ENCODE measurements at regions not wholly inside any gene's neighbourhood (a gene's known extent, or its start where the extent isn't known, plus 50 kb on each side); places are given as distances from the start of the nearest gene placed in this dataset.
A peak's percentile ranks its signal among the peaks of the same experiment; 100 is the strongest.

DNA sequence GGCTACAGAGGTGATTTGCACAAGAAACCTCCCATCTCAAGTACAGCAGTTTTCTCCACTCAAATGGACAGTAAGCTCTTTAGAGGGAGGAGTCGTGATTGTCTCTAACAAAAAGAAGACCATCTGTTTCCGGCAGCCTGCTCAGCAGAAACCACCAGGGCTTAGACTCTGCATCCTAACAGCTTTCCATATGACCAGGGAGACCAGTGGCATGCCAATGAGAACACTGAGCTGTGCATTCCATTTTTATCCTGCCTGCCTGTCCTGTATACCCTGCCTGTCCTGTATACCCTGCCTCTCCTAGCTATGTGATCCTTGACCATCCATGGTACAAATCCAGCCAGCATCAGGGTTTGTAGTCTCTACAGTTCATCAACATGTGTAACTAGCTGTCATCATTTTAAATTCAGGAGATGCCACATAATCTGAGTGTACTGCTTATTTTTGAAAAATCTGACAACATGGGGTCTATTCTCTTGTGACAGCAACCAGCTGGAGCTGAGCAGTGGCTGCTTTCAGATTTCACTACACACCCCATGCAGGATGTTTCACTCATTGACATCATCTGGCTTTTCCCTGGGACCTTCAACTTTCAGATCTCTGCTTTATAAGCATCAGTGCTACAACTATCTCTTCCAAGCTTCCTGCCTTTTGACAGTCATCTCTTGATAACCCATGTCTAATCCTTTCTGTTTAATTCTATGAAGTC, 50.5 kb upstream of the POU2AF2 start:
- no peak for TF ChIP-seq SPI1 (IDR thresholded peaks at IDR 0.05; ENCODE audit: low read depth, low read length)
- no peak for TF ChIP-seq POU2F2 (IDR thresholded peaks at IDR 0.05; ENCODE audit: low read depth, low read length)
- no peak for TF ChIP-seq POLR2AphosphoS5 (IDR thresholded peaks at IDR 0.05; ENCODE audit: low read depth, low read length)
- no peak for TF ChIP-seq PAX5 (IDR thresholded peaks at IDR 0.05; ENCODE audit: insufficient read depth, low read length, severe bottlenecking)
- TF ChIP-seq TAF1 (IDR thresholded peaks at IDR 0.05; ENCODE audit: low read depth, low read length): no peak
- TF ChIP-seq POLR2A (IDR thresholded peaks at IDR 0.05; ENCODE audit: low read depth, low read length): no peak
- FAIRE-seq (no peak), DNase-seq (ENCODE audit: insufficient read length, low spot score) (no peak)

DNA sequence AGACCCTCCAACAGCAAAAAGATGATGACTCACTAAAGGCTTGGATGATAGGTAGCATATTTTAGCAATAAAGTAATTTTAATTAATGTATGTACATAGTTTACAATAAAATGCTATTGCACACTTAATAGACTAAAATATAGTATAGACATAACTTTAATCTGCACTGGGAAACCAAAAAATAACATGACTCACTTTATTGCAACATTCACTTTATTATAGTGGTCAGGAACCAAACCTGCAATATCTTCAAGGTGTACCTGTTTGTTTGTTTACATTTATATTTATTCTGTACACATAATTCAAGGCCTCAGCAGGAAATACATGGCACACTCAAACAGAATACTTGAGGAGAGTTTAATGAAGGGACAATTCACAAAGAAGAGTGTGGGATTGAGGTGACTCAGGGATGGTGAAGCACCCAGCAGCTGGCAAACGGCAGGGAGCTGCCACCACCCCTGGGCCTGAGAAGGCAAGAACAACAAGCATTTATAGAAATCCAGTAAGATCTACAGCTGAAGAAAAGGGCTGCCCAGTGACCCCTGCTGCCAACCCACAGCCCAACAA, 51.5 kb upstream of the POU2AF2 start:
- DNase-seq (ENCODE audit: insufficient read length, low spot score) (no peak), FAIRE-seq (no peak)
- TF ChIP-seq POLR2A (IDR thresholded peaks at IDR 0.05; ENCODE audit: low read depth, low read length): no peak
- no peak for TF ChIP-seq SPI1 (IDR thresholded peaks at IDR 0.05; ENCODE audit: low read depth, low read length)
- no peak for TF ChIP-seq PAX5 (IDR thresholded peaks at IDR 0.05; ENCODE audit: insufficient read depth, low read length, severe bottlenecking)
- TF ChIP-seq POLR2AphosphoS5 (IDR thresholded peaks at IDR 0.05; ENCODE audit: low read depth, low read length): no peak
- TF ChIP-seq TAF1 (IDR thresholded peaks at IDR 0.05; ENCODE audit: low read depth, low read length): no peak
- TF ChIP-seq POU2F2 (IDR thresholded peaks at IDR 0.05; ENCODE audit: low read depth, low read length): no peak

DNA sequence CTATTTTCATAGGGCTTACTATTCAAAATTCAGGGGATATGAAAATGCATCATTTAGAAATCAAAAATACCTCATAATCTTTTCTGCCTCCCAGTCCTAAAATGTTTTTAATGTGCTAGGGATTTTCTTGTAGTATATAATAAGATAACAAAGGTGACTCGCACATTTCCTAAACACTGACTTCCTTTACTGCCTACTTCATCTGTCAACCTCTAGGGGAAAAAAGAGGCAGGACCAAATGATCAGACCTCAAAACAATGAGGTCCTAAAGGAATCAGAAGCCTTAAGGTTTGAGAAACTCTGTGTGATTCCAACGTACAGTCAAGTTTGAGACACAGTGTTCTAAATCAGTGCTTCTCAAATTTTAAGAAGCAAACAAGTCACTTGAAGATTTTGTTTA, 56.1 kb upstream of the POU2AF2 start:
- TF ChIP-seq POU2F2 (IDR thresholded peaks at IDR 0.05; ENCODE audit: low read depth, low read length) (no peak), SPI1 (IDR thresholded peaks at IDR 0.05; ENCODE audit: low read depth, low read length) (no peak), POLR2A (IDR thresholded peaks at IDR 0.05; ENCODE audit: low read depth, low read length) (no peak), PAX5 (IDR thresholded peaks at IDR 0.05; ENCODE audit: insufficient read depth, low read length, severe bottlenecking) (no peak), POLR2AphosphoS5 (IDR thresholded peaks at IDR 0.05; ENCODE audit: low read depth, low read length) (no peak), TAF1 (IDR thresholded peaks at IDR 0.05; ENCODE audit: low read depth, low read length) (no peak)
- DNase-seq (ENCODE audit: insufficient read length, low spot score) (no peak), FAIRE-seq (no peak)

DNA sequence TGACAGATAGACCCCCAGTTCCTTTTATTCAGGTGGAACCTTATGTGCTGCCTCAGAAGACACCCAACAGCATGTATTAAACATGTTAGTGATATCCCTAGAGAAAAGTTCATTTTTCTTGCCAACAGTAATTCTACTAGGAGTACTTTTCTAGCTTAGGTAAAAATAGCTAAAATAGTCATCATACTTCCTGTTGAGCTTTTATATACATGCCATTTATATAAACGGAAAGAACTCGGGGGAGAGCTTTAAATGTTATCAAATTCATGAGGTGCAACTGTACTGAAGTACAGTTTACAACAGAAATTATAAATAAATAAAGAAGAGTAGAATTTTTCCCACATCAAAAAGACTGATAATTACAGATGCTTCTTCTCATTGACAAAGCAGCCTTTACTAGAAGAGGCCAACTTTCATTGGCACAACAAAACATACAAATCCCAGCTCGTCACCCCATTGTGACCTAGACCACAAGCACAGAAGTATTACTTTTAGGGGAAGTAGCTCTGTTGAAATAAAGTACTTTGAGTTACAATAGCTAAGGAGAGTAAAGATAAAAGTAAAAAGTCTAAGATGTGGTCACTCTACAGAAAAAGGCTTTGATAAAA, 59.1 kb upstream of the POU2AF2 start:
- TF ChIP-seq TAF1 (IDR thresholded peaks at IDR 0.05; ENCODE audit: low read depth, low read length): no peak
- no peak for TF ChIP-seq PAX5 (IDR thresholded peaks at IDR 0.05; ENCODE audit: insufficient read depth, low read length, severe bottlenecking)
- no peak for TF ChIP-seq POU2F2 (IDR thresholded peaks at IDR 0.05; ENCODE audit: low read depth, low read length)
- TF ChIP-seq SPI1 (IDR thresholded peaks at IDR 0.05; ENCODE audit: low read depth, low read length): no peak
- no peak for TF ChIP-seq POLR2AphosphoS5 (IDR thresholded peaks at IDR 0.05; ENCODE audit: low read depth, low read length)
- TF ChIP-seq POLR2A (IDR thresholded peaks at IDR 0.05; ENCODE audit: low read depth, low read length): no peak
- FAIRE-seq (no peak), DNase-seq (ENCODE audit: insufficient read length, low spot score) (no peak)

DNA sequence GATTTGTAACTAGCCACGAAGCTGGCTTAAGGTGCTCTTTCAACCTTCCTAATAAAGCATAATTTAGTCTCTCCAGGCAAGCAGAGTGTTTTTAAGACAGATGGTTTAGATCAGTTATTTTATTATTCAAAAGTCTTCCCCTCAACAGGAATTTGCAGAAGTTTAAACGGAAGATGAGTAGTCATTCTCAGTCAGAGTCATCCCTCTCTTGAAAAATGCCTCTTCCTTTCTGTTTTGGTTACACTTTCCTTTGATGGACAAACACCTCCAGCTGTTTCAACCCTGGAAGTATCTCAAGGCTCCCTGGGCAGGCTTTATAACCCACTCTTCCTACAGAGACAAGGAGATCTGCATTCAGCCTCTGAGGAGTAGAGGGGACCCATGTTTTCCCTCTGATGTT, 60.3 kb upstream of the POU2AF2 start:
- TF ChIP-seq POLR2A (IDR thresholded peaks at IDR 0.05; ENCODE audit: low read depth, low read length) (no peak), SPI1 (IDR thresholded peaks at IDR 0.05; ENCODE audit: low read depth, low read length) (no peak), POLR2AphosphoS5 (IDR thresholded peaks at IDR 0.05; ENCODE audit: low read depth, low read length) (no peak), POU2F2 (IDR thresholded peaks at IDR 0.05; ENCODE audit: low read depth, low read length) (no peak), TAF1 (IDR thresholded peaks at IDR 0.05; ENCODE audit: low read depth, low read length) (no peak), PAX5 (IDR thresholded peaks at IDR 0.05; ENCODE audit: insufficient read depth, low read length, severe bottlenecking) (no peak)
- FAIRE-seq (no peak), DNase-seq (ENCODE audit: insufficient read length, low spot score) (no peak)

DNA sequence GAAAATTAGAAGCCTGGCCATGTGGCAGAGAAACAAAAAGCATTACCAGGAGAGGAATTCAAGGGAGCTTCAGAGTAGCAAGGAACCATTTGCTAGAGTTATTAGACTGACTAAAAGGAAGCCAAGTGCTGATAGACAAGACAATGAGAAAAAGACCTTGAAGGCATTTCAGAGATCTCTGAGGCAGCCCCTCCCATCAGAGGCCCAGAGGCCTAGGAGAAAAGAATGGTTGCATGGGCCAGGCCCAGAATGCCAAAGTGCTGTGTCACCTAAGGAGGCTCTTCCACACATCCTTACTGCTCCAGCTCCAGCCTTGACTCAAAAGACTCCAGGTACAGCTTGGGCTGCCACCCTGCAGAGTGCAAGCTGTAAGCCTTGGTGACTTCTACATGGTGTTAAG, 61.8 kb upstream of the POU2AF2 start:
- TF ChIP-seq POLR2A (IDR thresholded peaks at IDR 0.05; ENCODE audit: low read depth, low read length) (no peak), POLR2AphosphoS5 (IDR thresholded peaks at IDR 0.05; ENCODE audit: low read depth, low read length) (no peak), SPI1 (IDR thresholded peaks at IDR 0.05; ENCODE audit: low read depth, low read length) (no peak), PAX5 (IDR thresholded peaks at IDR 0.05; ENCODE audit: insufficient read depth, low read length, severe bottlenecking) (no peak), POU2F2 (IDR thresholded peaks at IDR 0.05; ENCODE audit: low read depth, low read length) (no peak), TAF1 (IDR thresholded peaks at IDR 0.05; ENCODE audit: low read depth, low read length) (no peak)
- DNase-seq (ENCODE audit: insufficient read length, low spot score) (no peak), FAIRE-seq (no peak)

DNA sequence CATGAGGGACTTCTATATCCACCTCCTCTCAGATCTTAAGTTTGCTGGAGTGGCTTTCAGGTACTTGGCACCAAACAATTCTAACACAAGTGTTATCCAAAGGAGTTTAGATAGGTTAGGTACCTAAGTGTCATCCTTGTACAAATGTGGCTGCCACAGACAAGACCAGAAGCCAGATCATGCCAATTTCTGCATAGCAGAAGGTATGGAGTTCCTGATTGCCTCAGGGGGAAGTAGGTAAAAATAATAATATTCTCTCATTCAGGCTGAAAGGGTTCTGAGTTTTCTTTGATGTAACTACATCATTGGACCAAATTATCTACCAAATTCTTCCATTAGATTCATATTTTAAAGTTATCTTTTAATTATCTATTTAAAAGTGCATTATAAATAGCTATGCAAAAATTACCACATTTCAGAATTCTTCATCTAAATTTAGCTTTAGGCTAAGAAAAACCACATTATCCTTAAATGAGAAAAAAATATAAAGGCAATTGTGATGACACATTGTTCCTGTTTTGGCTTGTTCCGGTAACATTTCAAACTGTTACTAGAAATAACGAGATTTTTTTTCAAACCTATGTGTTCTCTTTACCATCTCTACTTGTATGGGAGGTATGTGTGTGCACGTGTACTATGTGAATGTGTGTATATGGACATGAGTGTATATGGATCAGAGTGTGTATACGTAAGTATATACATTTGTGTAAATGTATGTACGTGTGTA, 66.2 kb upstream of the POU2AF2 start:
- FAIRE-seq: peak; percentile 82
- DNase-seq (ENCODE audit: insufficient read length, low spot score): no peak
- no peak for TF ChIP-seq POLR2AphosphoS5 (IDR thresholded peaks at IDR 0.05; ENCODE audit: low read depth, low read length)
- no peak for TF ChIP-seq POU2F2 (IDR thresholded peaks at IDR 0.05; ENCODE audit: low read depth, low read length)
- no peak for TF ChIP-seq SPI1 (IDR thresholded peaks at IDR 0.05; ENCODE audit: low read depth, low read length)
- no peak for TF ChIP-seq PAX5 (IDR thresholded peaks at IDR 0.05; ENCODE audit: insufficient read depth, low read length, severe bottlenecking)
- no peak for TF ChIP-seq TAF1 (IDR thresholded peaks at IDR 0.05; ENCODE audit: low read depth, low read length)
- TF ChIP-seq POLR2A (IDR thresholded peaks at IDR 0.05; ENCODE audit: low read depth, low read length): no peak

DNA sequence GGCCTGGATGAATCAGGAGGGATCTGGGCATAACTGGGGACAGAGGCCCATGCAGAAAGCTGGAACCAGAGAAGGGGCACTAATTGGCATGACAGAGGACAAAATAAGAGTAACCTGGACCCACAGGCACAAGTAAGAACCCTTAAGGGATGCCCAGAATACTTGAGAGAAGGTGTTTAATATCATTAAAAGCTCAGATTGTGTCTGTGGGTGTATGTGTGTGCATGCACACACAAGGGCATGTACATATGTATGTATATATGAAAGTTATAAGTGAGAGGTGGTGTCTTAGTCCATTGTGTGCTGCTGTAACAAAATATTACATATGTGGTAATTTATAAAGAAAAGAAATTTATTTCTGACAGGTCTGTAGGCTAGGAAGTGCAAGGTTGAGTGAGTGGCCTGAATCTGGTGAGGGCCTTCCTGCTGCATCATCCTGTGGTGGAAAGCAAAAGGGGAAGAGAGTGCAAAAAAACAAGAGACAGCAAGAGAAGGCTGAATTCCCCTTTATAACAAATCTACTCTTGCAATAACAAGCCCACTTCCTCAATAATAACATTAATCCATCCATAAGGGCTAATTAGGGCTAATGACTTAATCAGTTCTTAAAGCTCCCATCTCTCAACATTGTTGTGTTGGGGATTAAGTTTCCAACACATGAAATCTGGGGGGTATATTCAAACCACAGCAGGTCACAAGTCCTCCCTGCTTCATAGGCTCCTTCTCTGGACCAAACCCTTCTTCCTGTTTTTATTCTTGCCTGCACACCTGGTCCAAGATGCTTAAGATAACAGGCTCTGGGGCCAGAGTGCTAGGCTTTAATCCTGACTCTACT, 68.3 kb upstream of the POU2AF2 start:
- TF ChIP-seq POLR2A (IDR thresholded peaks at IDR 0.05; ENCODE audit: low read depth, low read length) (no peak), SPI1 (IDR thresholded peaks at IDR 0.05; ENCODE audit: low read depth, low read length) (peak; percentile 91), TAF1 (IDR thresholded peaks at IDR 0.05; ENCODE audit: low read depth, low read length) (no peak)
- DNase-seq (ENCODE audit: insufficient read length, low spot score) (no peak), FAIRE-seq (peak; percentile 85)

Data from GM12891 (cell line).